ENCODE measurements at regions not wholly inside any gene's neighbourhood (a gene's known extent, or its start where the extent isn't known, plus 50 kb on each side); places are given as distances from the start of the nearest gene placed in this dataset.
"Not testable (repeated sequence)": the region's sequence is repeated elsewhere in the genome, so short reads cannot be mapped to it uniquely, and the experiment has no call there.

- H3K4me3 ChIP-seq (ENCODE audit: low read length), result no peak overlapping the region
- DNase-seq (ENCODE audit: low read depth), result no peak
- TF ChIP-seq, protein P1, sequence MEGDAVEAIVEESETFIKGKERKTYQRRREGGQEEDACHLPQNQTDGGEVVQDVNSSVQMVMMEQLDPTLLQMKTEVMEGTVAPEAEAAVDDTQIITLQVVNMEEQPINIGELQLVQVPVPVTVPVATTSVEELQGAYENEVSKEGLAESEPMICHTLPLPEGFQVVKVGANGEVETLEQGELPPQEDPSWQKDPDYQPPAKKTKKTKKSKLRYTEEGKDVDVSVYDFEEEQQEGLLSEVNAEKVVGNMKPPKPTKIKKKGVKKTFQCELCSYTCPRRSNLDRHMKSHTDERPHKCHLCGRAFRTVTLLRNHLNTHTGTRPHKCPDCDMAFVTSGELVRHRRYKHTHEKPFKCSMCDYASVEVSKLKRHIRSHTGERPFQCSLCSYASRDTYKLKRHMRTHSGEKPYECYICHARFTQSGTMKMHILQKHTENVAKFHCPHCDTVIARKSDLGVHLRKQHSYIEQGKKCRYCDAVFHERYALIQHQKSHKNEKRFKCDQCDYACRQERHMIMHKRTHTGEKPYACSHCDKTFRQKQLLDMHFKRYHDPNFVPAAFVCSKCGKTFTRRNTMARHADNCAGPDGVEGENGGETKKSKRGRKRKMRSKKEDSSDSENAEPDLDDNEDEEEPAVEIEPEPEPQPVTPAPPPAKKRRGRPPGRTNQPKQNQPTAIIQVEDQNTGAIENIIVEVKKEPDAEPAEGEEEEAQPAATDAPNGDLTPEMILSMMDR (IDR thresholded peaks at IDR 0.05; ENCODE audit: insufficient read depth, low read depth, low read length, missing control alignments), result no peak
These were observed 68.6 kb upstream of the CACHD1 start for GRCh38 chr1:64401285-64401684.

DNA sequence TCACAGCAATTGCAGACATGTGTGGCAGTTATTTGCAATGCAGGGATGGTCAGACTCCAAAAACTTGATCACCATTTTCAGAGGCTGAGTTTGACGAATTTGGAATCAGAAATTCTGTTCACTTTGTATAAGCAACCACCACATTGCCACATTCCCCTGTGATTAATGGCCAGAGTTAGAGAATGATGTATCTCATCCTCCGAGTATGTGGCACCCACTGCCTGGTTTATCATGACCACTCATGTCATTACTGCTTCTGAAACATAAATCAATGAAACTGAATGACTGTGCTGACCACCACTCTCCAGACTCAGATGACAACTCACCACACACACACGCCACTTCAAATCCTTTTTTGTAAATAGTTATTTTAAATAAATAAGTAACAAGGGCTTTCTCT, 66.6 kb upstream of the CACHD1 start:
- DNase-seq (ENCODE audit: low read depth), result peak; percentile 21
- H3K4me3 ChIP-seq (ENCODE audit: low read length), result no peak overlapping the region
- TF ChIP-seq, protein P1 (IDR thresholded peaks at IDR 0.05; ENCODE audit: insufficient read depth, low read depth, low read length, missing control alignments), result no peak

DNA sequence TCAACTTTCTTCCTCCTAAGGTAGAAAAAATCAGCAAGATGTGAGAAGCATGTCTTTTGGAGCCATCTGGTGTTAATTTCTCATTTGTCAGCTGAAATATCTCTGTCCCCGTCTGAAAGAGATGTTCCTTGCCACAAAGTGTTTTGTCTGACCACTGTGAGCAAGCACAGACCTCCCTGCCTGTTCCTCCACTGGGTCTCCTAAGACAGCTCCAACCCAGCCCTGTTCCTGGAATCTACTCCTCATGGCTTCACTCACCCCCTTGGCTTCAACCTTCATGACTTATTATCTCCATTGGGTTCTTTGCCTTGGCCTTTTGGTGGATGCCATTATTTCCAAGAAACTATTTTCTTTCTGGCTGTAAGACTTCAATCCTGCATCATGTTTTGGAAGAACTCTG, 65.7 kb upstream of the CACHD1 start:
- no peak overlapping the region for H3K4me3 ChIP-seq (ENCODE audit: low read length)
- TF ChIP-seq, protein P1 (IDR thresholded peaks at IDR 0.05; ENCODE audit: insufficient read depth, low read depth, low read length, missing control alignments), result no peak
- DNase-seq (ENCODE audit: low read depth), result no peak

DNA sequence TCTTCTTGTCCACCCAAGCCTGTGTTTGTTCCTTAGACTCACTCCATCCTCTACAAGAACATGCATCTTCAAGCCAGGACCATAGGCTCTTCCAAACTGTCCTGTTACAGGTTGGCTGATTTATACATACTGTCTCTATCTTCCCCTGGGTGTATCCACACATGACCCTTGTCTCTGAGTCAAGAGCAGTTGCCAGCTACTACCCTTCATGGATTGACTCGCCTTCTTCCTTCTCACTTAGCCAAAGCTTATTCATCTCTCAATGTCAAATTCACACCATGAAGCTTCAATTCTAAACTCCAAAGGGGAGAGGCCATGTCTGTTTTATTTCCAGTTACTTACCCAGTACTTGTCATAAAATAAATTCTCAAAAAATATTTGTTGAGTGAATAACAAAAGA, 64.1 kb upstream of the CACHD1 start:
- TF ChIP-seq, protein P1 (IDR thresholded peaks at IDR 0.05; ENCODE audit: insufficient read depth, low read depth, low read length, missing control alignments), result no peak
- peak; percentile 55 for DNase-seq (ENCODE audit: low read depth)
- no peak overlapping the region for H3K4me3 ChIP-seq (ENCODE audit: low read length)

DNA sequence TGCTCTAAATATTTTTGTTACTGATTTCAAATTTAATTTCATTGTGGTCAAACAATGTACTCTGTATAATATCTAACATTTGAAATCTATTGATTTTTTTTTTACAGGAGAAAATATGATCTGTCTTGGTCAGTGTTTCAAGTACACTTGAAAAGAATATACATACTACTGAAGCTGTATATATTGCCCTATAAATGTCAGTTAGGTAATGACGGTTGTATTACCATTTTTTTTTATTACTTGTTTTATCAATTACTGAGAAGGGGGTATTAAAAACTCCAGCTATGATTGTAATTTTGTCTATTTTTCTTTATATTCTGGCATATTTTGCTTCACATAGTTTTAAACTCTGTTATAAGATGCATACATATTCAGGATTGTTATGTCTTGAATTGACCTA, 59.7 kb upstream of the CACHD1 start:
- no peak for DNase-seq (ENCODE audit: low read depth)
- TF ChIP-seq, protein P1 (IDR thresholded peaks at IDR 0.05; ENCODE audit: insufficient read depth, low read depth, low read length, missing control alignments), result no peak
- H3K4me3 ChIP-seq (ENCODE audit: low read length), result no peak overlapping the region

GRCh38 chr1:64414855-64415546, 54.9 kb upstream of the CACHD1 start:
- DNase-seq (ENCODE audit: low read depth); H3K4me3 ChIP-seq (ENCODE audit: low read length): not testable (repeated sequence)

- DNase-seq (ENCODE audit: low read depth), result no peak
- TF ChIP-seq, protein P1 (IDR thresholded peaks at IDR 0.05; ENCODE audit: insufficient read depth, low read depth, low read length, missing control alignments), result no peak
- no peak overlapping the region for H3K4me3 ChIP-seq (ENCODE audit: low read length)
These were observed 52.1 kb upstream of the CACHD1 start for GRCh38 chr1:64417803-64418202.
